GM21737 (cell line): ENCODE measurements at regions not wholly inside any gene's neighbourhood (a gene's known extent, or its start where the extent isn't known, plus 50 kb on each side); places are given as distances from the start of the nearest gene placed in this dataset.

ENCODE experiments used
- ATAC-seq: cut with Tn5 transposase; IDR thresholded peaks from one replicate; pipeline ENCODE4 v1.9.1; 2021; ENCODE audit warnings: mild to moderate bottlenecking, moderate library complexity; ENCODE audit not compliant: unreplicated experiment

DNA sequence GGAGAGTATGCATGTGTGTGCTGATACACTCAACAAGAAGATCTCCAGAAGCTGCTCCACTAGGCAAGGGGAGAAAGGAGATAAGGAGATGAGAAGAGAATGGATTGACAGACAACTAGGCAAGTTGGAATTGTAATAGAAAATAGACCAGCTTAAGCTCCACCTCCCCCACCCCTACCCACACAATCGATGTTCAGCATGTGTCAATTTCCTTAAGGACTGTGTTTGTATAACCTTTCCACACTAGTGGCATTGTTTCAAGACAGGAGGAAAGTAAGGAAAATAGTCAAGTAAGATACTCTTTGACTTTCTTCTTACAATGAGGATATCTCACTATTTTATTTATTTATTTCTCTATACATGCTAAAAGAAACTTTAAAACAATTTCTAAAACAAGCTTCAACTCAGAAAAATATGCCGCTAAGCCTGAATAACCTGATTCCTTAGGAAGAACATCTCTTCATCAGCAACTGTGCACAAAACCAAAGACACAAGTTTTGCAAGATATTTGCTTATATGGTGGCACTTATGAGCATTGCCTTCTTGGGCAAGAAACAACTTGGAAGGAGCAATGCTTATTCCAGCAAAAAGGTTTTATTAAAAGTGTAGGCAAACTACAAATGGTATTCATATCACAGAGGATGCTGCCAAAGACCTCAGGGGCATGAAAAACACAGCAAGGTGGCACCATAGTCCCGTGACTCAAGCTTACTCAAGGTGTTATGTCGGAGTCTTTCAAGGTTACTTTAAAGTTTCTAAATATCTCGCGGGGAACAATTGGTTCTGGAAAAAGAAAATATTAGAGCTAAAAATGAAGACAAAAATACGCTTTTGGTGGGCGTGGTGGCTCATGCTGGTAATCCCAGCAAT lies 249.1 kb downstream of the COL12A1 start:
- ATAC-seq: no peak

- ATAC-seq: no peak
Observed at GRCh38 chr6:74953708-74954107, 252.1 kb downstream of the COL12A1 start.

DNA sequence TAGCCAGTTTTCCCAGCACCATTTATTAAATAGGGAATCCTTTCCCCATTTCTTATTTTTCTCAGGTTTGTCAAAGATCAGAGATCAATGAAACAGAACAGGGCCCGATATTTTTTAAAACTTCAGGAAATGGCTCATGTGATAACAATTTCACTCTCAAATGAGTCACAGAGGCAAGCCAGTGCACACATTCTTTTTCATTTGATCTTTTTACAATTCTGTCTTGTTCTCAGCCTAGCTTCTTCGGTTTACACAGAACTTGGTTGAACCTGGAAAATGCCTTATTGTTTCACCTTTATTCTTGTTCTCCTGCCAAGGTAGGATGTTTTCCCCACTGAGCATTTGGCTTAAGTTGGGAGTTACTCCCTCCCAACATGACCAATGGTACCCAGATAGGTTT lies 258.9 kb downstream of the COL12A1 start:
- ATAC-seq: no peak

- ATAC-seq: no peak
Observed at GRCh38 chr6:74942130-74942529, 263.7 kb downstream of the COL12A1 start.

GRCh38 chr6:74941424-74941823 lies 264.4 kb downstream of the COL12A1 start:
- ATAC-seq: no peak

DNA sequence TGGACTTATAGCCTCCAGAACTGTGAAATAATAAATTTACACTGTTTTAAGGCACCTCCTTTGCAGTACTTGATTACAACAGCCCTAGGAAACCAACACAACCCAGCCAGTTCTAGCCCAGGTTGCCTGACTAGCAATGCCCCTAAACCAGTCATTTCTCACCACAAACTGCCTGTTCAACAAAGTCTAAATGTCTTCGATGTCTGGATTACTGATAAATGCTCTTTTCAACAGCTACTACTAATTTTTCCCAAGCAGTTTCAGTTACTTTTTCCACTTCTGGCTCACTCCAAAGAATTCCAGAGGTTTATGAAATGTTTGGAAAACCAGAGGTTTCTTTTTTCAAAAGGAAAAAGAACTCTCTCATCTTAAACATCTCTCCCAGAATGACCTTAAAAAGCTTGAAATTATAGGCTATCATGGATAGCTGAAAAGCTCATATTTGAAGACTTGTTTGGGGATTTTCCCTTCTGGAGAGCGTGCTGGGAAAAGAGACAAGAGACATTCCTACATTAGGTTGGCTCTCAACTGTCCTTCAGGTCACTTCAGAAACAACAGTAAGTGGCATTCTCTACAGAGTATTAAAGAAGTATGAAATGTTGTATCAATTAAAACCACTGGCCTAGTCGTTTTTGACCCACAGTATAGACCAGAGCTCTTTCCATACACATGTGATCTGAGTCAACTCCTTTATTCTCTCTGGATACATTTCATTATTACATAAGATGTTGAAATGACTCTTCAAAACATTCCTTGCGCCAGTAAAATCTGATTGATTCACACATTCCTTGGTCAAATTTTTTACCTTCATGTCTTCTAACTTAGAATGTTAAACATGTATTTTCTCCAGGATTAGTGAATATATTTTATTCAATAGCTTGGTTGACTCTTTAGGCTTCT lies 265.9 kb downstream of the COL12A1 start:
- no peak for ATAC-seq

DNA sequence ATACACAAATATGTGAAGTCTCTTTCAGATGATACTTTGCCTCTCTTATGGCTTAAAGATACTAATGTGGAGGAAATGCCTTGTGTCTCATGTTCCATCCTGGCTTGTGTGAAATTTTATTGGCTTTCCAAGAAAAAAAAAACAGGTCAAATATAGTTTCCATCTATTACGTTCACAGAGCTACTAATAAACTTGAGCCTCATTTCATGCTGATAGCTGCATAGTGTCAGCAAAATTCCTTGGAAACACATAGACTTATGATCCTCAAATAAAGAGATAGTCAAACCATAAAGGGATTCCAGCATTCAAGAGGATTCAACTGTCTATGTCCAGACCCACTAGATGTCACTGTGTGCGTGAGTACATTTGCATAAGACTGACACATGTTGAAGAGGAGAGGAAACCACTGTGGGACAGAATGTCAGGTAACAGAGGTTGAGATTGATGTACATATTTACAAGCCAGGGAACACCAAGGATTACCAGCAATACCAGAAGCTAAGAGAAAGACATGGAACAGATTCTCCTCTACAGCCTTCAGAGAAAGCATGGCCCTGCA lies 266.6 kb downstream of the COL12A1 start:
- no peak for ATAC-seq

GRCh38 chr6:74937936-74938335 lies 267.9 kb downstream of the COL12A1 start:
- ATAC-seq: no peak

GRCh38 chr6:74936886-74937285 lies 269.0 kb downstream of the COL12A1 start:
- ATAC-seq: no peak

- ATAC-seq: no peak
Observed at GRCh38 chr6:74932232-74932888, 273.5 kb downstream of the COL12A1 start.

DNA sequence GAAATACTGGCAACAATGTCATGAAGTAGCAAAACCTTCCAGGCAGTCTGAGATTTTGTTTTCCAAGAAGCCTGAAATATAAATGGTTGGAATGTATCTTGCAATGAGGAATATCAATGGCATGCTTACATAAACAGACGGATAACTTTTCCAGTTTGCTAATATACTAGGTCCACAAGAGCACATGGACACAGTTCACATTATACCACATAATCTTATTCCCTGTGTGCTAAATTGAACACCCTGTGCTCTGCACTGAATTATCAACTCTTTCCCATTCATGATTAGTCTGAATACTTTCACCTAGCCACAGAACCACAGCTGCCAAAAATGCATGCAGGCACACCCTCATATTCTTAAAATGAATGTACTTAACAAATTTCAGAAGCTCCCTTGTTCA lies 274.3 kb downstream of the COL12A1 start:
- no peak for ATAC-seq

- ATAC-seq: no peak
Observed at GRCh38 chr6:74928203-74928602, 277.6 kb downstream of the COL12A1 start.

DNA sequence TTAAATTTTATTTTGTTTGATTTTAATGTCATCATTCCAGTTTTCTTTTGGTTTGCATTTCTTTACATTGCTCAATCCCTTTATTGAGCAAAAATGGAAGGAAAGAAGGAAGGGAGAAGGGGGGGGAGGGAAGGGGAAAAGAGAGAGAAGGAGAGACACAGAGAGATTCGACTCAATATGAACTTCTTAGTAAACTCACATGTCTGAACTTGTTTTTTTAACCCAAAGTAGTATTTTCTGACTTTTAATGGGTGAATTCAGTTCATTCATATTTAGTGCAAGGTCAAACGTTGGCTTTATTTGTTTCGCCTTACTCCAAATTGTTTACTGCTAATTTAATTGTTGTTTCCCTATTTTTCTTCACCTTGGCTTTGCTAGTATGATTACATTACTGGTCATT lies 278.6 kb downstream of the COL12A1 start:
- ATAC-seq: no peak

DNA sequence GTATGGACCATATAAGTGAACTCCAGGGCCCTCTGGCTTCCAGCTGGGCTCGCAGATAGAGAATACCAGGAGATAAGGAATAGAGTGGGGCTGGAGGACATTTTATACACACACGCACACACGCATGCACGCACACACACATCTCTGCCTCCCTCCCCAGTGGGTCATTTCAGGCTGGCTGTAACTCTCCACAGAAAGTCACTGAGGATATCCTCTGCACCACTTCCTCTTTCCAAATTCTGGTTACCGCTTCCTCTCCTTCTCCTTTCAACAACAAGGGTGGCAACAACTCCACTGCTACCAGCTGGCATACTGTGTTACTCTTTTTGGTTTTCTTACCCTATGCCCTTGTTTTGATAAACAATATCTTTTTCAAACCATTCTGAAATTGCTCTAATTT lies 280.2 kb downstream of the COL12A1 start:
- peak; percentile 76 for ATAC-seq

GRCh38 chr6:74914888-74915287 lies 291.0 kb downstream of the COL12A1 start:
- ATAC-seq: no peak

DNA sequence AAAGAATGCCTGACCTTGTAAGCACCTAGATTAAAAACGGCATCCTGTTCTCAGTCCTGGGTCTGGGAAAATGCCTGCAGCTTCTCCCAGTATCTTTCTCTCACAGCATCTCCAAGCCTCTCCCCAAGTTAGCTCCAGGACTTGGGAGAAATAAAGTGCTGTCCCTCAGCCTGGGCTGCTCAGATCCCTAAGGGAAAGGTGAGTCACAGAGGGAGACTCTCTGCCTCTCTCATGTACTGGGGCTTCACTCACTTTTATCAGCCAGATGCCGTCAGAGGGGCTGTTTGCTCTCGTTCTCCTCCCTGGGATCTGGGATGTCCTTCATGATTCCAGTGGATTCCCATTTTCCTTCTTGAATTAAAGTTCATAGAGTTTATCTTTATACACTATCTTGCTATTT lies 293.6 kb downstream of the COL12A1 start:
- ATAC-seq: no peak

DNA sequence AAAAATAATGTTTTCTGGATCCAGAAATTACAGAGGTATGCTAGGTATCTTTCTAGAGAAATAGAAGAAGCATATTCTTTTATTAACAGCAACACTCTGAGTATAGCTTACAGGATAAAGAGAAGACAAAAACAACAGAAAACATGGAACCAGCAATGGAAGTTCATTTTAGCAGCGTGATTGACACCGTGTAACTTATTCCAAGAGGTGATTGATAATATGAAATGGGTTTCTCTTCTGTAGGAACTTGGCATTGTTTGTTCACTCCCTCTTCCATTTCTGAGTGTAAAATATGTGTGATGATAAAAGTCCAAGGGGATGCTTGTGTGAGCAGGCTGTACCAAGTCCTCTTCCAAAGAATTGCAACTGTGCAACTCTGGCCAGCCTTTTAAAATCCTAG lies 303.0 kb downstream of the COL12A1 start:
- no peak for ATAC-seq

DNA sequence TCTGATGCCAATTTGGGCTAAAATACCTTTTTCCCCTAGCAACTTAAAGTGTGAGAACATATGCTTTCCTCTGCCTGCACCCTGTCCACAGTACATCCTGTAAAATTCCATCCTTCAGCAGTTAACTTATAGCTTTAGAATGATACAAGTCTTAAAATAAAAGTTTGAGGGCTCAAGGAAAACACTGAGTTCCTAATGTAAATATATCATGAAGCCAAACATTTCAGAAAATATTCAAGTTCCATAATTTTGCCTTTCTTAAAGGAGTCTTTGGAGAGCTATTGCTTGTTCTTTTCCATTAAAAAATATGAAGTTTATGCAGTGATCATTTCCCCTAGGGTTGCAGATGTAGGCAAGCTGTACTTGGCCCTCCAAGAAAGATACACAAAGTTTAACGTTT lies 303.8 kb downstream of the COL12A1 start:
- no peak for ATAC-seq

DNA sequence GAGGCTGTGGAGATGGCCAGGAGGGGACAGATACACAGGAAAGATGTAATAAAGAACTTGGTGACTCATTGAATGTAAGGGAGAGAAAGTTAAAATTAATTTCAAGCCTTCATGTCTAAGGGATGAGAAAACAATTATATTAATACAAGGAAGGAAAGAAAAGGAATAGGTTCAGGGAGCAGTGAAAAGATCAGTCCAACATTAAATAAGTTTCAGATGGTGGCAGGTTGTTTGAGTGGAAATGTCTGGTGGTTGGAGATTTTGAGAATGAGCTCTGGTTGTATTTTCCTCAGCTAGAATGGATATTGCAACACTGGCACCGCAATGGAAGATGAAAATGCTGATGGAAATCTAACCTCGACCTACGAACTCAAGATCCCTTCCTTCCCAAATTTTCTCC lies 304.3 kb downstream of the COL12A1 start:
- ATAC-seq: no peak

DNA sequence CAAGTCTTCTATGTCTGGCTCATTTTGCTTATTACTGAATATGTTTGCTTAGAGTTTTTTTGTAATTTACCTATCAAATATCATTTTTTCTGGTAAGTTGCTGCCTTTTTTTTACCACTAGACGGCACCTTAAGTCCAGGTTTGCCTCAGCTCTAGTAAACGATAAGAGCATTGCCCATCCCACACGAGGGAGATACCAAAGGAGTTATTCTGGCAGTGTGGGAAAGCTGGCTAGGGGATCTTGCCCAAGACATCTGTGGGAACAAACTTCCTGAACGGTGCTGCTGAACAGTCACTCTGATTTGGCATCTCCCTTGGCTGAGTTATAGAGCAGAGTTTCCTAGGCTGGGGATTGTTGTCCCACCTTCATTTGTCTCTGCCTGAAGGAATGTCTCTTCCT lies 306.4 kb downstream of the COL12A1 start:
- ATAC-seq: no peak

DNA sequence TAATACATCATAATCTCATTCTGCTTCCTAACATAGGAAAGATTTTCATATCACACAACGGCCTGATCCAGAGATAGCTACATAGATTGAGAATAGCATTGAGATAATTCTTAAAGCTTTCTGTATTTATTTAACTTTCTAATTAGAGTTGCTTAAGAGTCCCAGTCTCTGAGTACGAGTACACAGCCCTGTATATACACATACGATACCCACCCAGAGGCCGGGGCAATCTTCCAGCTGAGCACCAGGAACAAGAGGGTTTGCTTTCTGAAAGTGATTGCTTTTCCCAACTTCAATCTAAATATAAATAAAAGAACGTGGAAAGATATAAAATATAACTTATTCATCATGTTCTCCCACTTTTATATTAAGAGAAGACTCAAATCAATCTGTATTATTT lies 313.8 kb downstream of the COL12A1 start:
- ATAC-seq: no peak
